Activated naive CD8-positive, alpha-beta T cell treated with anti-CD3 and anti-CD28 coated beads for 36 hours (primary cell): ENCODE measurements at regions not wholly inside any gene's neighbourhood (a gene's known extent, or its start where the extent isn't known, plus 50 kb on each side); places are given as distances from the start of the nearest gene placed in this dataset.

Experiments
- DNase-seq: peaks from one replicate; pipeline ENCODE4 v3.0.0; 2021
- H3K27ac Mint-ChIP-seq: one replicate; pipeline ENCODE4 v1.8.0; 2022; ENCODE audit warnings: mild to moderate bottlenecking, moderate library complexity, mixed read lengths
- H3K27me3 Mint-ChIP-seq: one replicate; pipeline ENCODE4 v1.8.0; 2022; ENCODE audit warnings: mild to moderate bottlenecking, mixed read lengths
- H3K36me3 Mint-ChIP-seq: one replicate; pipeline ENCODE4 v1.8.0; 2021; ENCODE audit warnings: mild to moderate bottlenecking, mixed read lengths
- H3K4me1 Mint-ChIP-seq: one replicate; pipeline ENCODE4 v1.8.0; 2021; ENCODE audit warnings: mixed read lengths
- H3K4me3 Mint-ChIP-seq: one replicate; pipeline ENCODE4 v1.8.0; 2022; ENCODE audit warnings: mild to moderate bottlenecking, moderate library complexity, mixed read lengths
- H3K9me3 Mint-ChIP-seq: one replicate; pipeline ENCODE4 v1.8.0; 2022; ENCODE audit warnings: mixed read lengths

GRCh38 chr1:72759486-72759885 is 477.1 kb upstream of the NEGR1 start:
- no peaks in the 10 kb centered on the region for H3K4me1 Mint-ChIP-seq
- H3K9me3 Mint-ChIP-seq = no peaks in the 10 kb centered on the region
- DNase-seq = no peak
- no peaks in the 10 kb centered on the region for H3K27me3 Mint-ChIP-seq
- H3K4me3 Mint-ChIP-seq = no peak overlapping the region
- no peak overlapping the region for H3K27ac Mint-ChIP-seq
- H3K36me3 Mint-ChIP-seq = no peaks in the 10 kb centered on the region

GRCh38 chr1:72757843-72758242 is 475.5 kb upstream of the NEGR1 start:
- Mint-ChIP-seq H3K4me1 (no peaks in the 10 kb centered on the region), H3K9me3 (no peaks in the 10 kb centered on the region), H3K27ac (no peak overlapping the region), H3K27me3 (no peaks in the 10 kb centered on the region), H3K36me3 (no peaks in the 10 kb centered on the region), H3K4me3 (no peak overlapping the region)
- DNase-seq = no peak

GRCh38 chr1:72745413-72745812 is 463.1 kb upstream of the NEGR1 start:
- no peak overlapping the region for H3K4me3 Mint-ChIP-seq
- H3K27ac Mint-ChIP-seq = no peak overlapping the region
- H3K9me3 Mint-ChIP-seq = no peaks in the 10 kb centered on the region
- H3K4me1 Mint-ChIP-seq = no peaks in the 10 kb centered on the region
- DNase-seq = no peak
- no peaks in the 10 kb centered on the region for H3K27me3 Mint-ChIP-seq
- H3K36me3 Mint-ChIP-seq = no peaks in the 10 kb centered on the region

GRCh38 chr1:72734415-72734814 is 452.1 kb upstream of the NEGR1 start:
- Mint-ChIP-seq H3K27ac (no peak overlapping the region), H3K4me1 (no peaks in the 10 kb centered on the region), H3K9me3 (peaks cover 6% of the 10 kb centered on the region), H3K27me3 (no peaks in the 10 kb centered on the region), H3K4me3 (no peak overlapping the region), H3K36me3 (no peaks in the 10 kb centered on the region)
- DNase-seq = no peak

- H3K4me1 Mint-ChIP-seq = no peaks in the 10 kb centered on the region
- no peaks in the 10 kb centered on the region for H3K27me3 Mint-ChIP-seq
- no peak overlapping the region for H3K27ac Mint-ChIP-seq
- no peak overlapping the region for H3K4me3 Mint-ChIP-seq
- no peaks in the 10 kb centered on the region for H3K36me3 Mint-ChIP-seq
- H3K9me3 Mint-ChIP-seq = peaks cover under 1% of the 10 kb centered on the region
- DNase-seq = no peak
These were observed 442.9 kb upstream of the NEGR1 start for GRCh38 chr1:72724951-72725861.

GRCh38 chr1:72705921-72706320 is 423.6 kb upstream of the NEGR1 start:
- no peak overlapping the region for H3K4me3 Mint-ChIP-seq
- no peaks in the 10 kb centered on the region for H3K36me3 Mint-ChIP-seq
- no peak overlapping the region for H3K27ac Mint-ChIP-seq
- no peaks in the 10 kb centered on the region for H3K27me3 Mint-ChIP-seq
- no peaks in the 10 kb centered on the region for H3K4me1 Mint-ChIP-seq
- no peak for DNase-seq
- no peaks in the 10 kb centered on the region for H3K9me3 Mint-ChIP-seq

GRCh38 chr1:72704841-72705477 is 422.6 kb upstream of the NEGR1 start:
- no peak for DNase-seq
- no peaks in the 10 kb centered on the region for H3K9me3 Mint-ChIP-seq
- H3K27ac Mint-ChIP-seq = no peak overlapping the region
- no peak overlapping the region for H3K4me3 Mint-ChIP-seq
- H3K27me3 Mint-ChIP-seq = no peaks in the 10 kb centered on the region
- no peaks in the 10 kb centered on the region for H3K36me3 Mint-ChIP-seq
- H3K4me1 Mint-ChIP-seq = no peaks in the 10 kb centered on the region

GRCh38 chr1:72697410-72697809 is 415.1 kb upstream of the NEGR1 start:
- Mint-ChIP-seq H3K4me1 (no peaks in the 10 kb centered on the region), H3K9me3 (peaks cover 9% of the 10 kb centered on the region), H3K27me3 (no peaks in the 10 kb centered on the region), H3K36me3 (no peaks in the 10 kb centered on the region), H3K4me3 (no peak overlapping the region), H3K27ac (no peak overlapping the region)
- no peak for DNase-seq

GRCh38 chr1:72693899-72694298 is 411.6 kb upstream of the NEGR1 start:
- Mint-ChIP-seq H3K4me3 (no peak overlapping the region), H3K9me3 (peaks cover 11% of the 10 kb centered on the region), H3K4me1 (no peaks in the 10 kb centered on the region), H3K27ac (no peak overlapping the region), H3K27me3 (no peaks in the 10 kb centered on the region), H3K36me3 (no peaks in the 10 kb centered on the region)
- no peak for DNase-seq

- DNase-seq = no peak
- no peaks in the 10 kb centered on the region for H3K4me1 Mint-ChIP-seq
- H3K36me3 Mint-ChIP-seq = no peaks in the 10 kb centered on the region
- H3K9me3 Mint-ChIP-seq = peaks cover 13% of the 10 kb centered on the region
- H3K27ac Mint-ChIP-seq = no peak overlapping the region
- H3K4me3 Mint-ChIP-seq = no peak overlapping the region
- no peaks in the 10 kb centered on the region for H3K27me3 Mint-ChIP-seq
These were observed 411.0 kb upstream of the NEGR1 start for GRCh38 chr1:72693376-72693775.

GRCh38 chr1:72690871-72691270 is 408.5 kb upstream of the NEGR1 start:
- H3K4me1 Mint-ChIP-seq = no peaks in the 10 kb centered on the region
- no peak overlapping the region for H3K4me3 Mint-ChIP-seq
- H3K27ac Mint-ChIP-seq = no peak overlapping the region
- no peaks in the 10 kb centered on the region for H3K36me3 Mint-ChIP-seq
- H3K27me3 Mint-ChIP-seq = no peaks in the 10 kb centered on the region
- peaks cover 9% of the 10 kb centered on the region for H3K9me3 Mint-ChIP-seq
- DNase-seq = no peak

GRCh38 chr1:72678683-72679082 is 396.3 kb upstream of the NEGR1 start:
- H3K9me3 Mint-ChIP-seq = no peaks in the 10 kb centered on the region
- H3K36me3 Mint-ChIP-seq = no peaks in the 10 kb centered on the region
- H3K4me3 Mint-ChIP-seq = no peak overlapping the region
- no peaks in the 10 kb centered on the region for H3K27me3 Mint-ChIP-seq
- no peaks in the 10 kb centered on the region for H3K4me1 Mint-ChIP-seq
- DNase-seq = no peak
- H3K27ac Mint-ChIP-seq = no peak overlapping the region

- DNase-seq = no peak
- Mint-ChIP-seq H3K36me3 (no peaks in the 10 kb centered on the region), H3K9me3 (no peaks in the 10 kb centered on the region), H3K4me3 (no peak overlapping the region), H3K27me3 (no peaks in the 10 kb centered on the region), H3K27ac (no peak overlapping the region), H3K4me1 (no peaks in the 10 kb centered on the region)
These were observed 388.6 kb upstream of the NEGR1 start for GRCh38 chr1:72670902-72671301.

- H3K27ac Mint-ChIP-seq = no peak overlapping the region
- H3K4me1 Mint-ChIP-seq = no peaks in the 10 kb centered on the region
- no peak for DNase-seq
- no peaks in the 10 kb centered on the region for H3K9me3 Mint-ChIP-seq
- H3K36me3 Mint-ChIP-seq = no peaks in the 10 kb centered on the region
- no peak overlapping the region for H3K4me3 Mint-ChIP-seq
- no peaks in the 10 kb centered on the region for H3K27me3 Mint-ChIP-seq
These were observed 380.6 kb upstream of the NEGR1 start for GRCh38 chr1:72662918-72663317.

- Mint-ChIP-seq H3K9me3 (no peaks in the 10 kb centered on the region), H3K36me3 (no peaks in the 10 kb centered on the region), H3K4me1 (no peaks in the 10 kb centered on the region), H3K4me3 (no peak overlapping the region), H3K27ac (no peak overlapping the region), H3K27me3 (no peaks in the 10 kb centered on the region)
- DNase-seq = no peak
These were observed 368.6 kb upstream of the NEGR1 start for GRCh38 chr1:72650843-72651435.
